ENCODE measurements at regions not wholly inside any gene's neighbourhood (a gene's known extent, or its start where the extent isn't known, plus 50 kb on each side); places are given as distances from the start of the nearest gene placed in this dataset.

DNA sequence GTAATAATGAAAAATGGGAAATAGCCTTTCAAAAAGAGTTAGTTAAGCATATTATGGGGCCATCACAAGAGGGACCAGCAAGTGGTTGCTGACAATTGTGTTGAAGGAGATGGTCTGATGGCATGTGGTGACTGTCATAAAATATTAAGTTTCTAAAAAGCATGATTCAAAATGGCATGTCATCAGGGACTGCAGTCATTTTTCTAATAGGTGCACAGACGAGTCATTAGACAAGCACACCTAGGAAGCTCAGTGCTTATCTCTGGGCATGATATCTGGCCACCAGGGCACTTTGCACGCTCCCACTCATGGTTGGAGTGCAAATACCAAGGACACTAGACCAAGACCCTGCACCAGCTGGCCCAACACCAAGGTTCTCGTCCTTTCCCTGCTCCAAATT is 226.5 kb downstream of the ANKRD60 start:
- Histone ChIP-seq H3F3A (ENCODE audit: insufficient read depth) (no peaks in the 10 kb centered on the region), H3K9ac (ENCODE audit: low read length) (no peak overlapping the region), H3K4me2 (ENCODE audit: low read depth, low read length, poor library complexity, severe bottlenecking) (no peak overlapping the region), H3K27ac (ENCODE audit: low read depth, low read length) (no peak overlapping the region), H4K20me1 (ENCODE audit: low read depth, low read length) (no peaks in the 10 kb centered on the region), H3K4me3 (ENCODE audit: insufficient read depth, low read length, poor library complexity, severe bottlenecking) (no peak overlapping the region), H2AFZ (ENCODE audit: low read depth, low read length, severe bottlenecking) (no peak overlapping the region), H3K36me3 (ENCODE audit: low read length) (no peaks in the 10 kb centered on the region), H3K9me3 (ENCODE audit: insufficient read depth, low read length) (no peaks in the 10 kb centered on the region), H3K9me2 (replicated peaks; ENCODE audit: insufficient read depth, low read length) (no peaks in the 10 kb centered on the region), H3K27me3 (ENCODE audit: low read length) (no peaks in the 10 kb centered on the region), H3K79me2 (ENCODE audit: insufficient read depth, low read length) (no peaks in the 10 kb centered on the region)
- no peak for TF ChIP-seq EZH2phosphoT487 (conservative IDR thresholded peaks at IDR 0.05; ENCODE audit: low read length)
- TF ChIP-seq, protein P1, sequence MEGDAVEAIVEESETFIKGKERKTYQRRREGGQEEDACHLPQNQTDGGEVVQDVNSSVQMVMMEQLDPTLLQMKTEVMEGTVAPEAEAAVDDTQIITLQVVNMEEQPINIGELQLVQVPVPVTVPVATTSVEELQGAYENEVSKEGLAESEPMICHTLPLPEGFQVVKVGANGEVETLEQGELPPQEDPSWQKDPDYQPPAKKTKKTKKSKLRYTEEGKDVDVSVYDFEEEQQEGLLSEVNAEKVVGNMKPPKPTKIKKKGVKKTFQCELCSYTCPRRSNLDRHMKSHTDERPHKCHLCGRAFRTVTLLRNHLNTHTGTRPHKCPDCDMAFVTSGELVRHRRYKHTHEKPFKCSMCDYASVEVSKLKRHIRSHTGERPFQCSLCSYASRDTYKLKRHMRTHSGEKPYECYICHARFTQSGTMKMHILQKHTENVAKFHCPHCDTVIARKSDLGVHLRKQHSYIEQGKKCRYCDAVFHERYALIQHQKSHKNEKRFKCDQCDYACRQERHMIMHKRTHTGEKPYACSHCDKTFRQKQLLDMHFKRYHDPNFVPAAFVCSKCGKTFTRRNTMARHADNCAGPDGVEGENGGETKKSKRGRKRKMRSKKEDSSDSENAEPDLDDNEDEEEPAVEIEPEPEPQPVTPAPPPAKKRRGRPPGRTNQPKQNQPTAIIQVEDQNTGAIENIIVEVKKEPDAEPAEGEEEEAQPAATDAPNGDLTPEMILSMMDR (IDR thresholded peaks at IDR 0.05; ENCODE audit: insufficient read depth, low read length, poor library complexity, severe bottlenecking) = no peak

DNA sequence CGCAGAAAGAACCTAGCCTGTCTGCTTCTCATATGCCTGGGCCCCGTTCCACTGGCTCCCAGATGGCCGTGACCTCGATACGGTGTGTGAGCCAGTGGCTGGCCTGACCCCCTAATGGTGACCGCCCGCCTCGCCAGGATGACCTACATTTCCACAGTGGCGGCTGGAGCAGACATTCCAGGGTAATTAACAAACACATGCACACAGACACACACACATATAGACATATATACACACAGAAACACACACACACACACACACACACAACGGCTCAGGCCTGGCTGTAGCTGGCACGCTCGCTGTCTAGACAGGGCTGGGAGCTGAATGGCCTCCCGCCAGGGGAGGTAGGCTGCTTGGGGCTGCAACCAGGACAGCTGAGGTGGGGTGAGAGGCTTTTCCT is 227.1 kb downstream of the ANKRD60 start:
- Histone ChIP-seq H2AFZ (ENCODE audit: low read depth, low read length, severe bottlenecking) (no peak overlapping the region), H3K36me3 (ENCODE audit: low read length) (no peaks in the 10 kb centered on the region), H3K9me3 (ENCODE audit: insufficient read depth, low read length) (no peaks in the 10 kb centered on the region), H3K4me3 (ENCODE audit: insufficient read depth, low read length, poor library complexity, severe bottlenecking) (no peak overlapping the region), H3K9me2 (replicated peaks; ENCODE audit: insufficient read depth, low read length) (no peaks in the 10 kb centered on the region), H3K4me2 (ENCODE audit: low read depth, low read length, poor library complexity, severe bottlenecking) (no peak overlapping the region), H3K9ac (ENCODE audit: low read length) (no peak overlapping the region), H3F3A (ENCODE audit: insufficient read depth) (no peaks in the 10 kb centered on the region), H3K27ac (ENCODE audit: low read depth, low read length) (no peak overlapping the region), H3K79me2 (ENCODE audit: insufficient read depth, low read length) (no peaks in the 10 kb centered on the region), H4K20me1 (ENCODE audit: low read depth, low read length) (no peaks in the 10 kb centered on the region), H3K27me3 (ENCODE audit: low read length) (no peaks in the 10 kb centered on the region)
- TF ChIP-seq EZH2phosphoT487 (conservative IDR thresholded peaks at IDR 0.05; ENCODE audit: low read length) = no peak
- TF ChIP-seq, protein P1 (IDR thresholded peaks at IDR 0.05; ENCODE audit: insufficient read depth, low read length, poor library complexity, severe bottlenecking) = no peak

DNA sequence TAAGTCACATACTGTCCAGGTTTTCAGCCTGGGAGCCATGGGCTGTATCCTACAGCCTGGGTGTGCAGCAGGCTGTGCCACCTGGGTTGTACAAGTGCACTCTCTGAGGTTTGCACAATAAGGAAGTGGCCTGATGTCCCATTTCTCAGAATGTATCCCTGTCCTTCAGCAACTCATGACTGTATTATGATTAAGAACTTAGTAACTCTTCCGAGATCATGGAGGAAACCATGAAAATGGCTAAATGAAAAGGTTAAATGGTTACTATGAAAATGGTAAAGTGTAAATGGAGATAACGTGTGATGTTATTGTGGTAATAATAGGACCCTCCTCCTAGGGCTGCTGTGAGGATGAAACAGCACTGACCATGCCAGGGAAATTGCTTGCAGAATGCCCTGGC is 227.6 kb downstream of the ANKRD60 start:
- H3K9me2 ChIP-seq (replicated peaks; ENCODE audit: insufficient read depth, low read length) = no peaks in the 10 kb centered on the region
- H3K9me3 ChIP-seq (ENCODE audit: insufficient read depth, low read length) = no peaks in the 10 kb centered on the region
- H4K20me1 ChIP-seq (ENCODE audit: low read depth, low read length) = no peaks in the 10 kb centered on the region
- TF ChIP-seq EZH2phosphoT487 (conservative IDR thresholded peaks at IDR 0.05; ENCODE audit: low read length) = no peak
- TF ChIP-seq, protein P1 (IDR thresholded peaks at IDR 0.05; ENCODE audit: insufficient read depth, low read length, poor library complexity, severe bottlenecking) = no peak
- H3F3A ChIP-seq (ENCODE audit: insufficient read depth) = no peaks in the 10 kb centered on the region
- H3K4me2 ChIP-seq (ENCODE audit: low read depth, low read length, poor library complexity, severe bottlenecking) = no peak overlapping the region
- no peak overlapping the region for H2AFZ ChIP-seq (ENCODE audit: low read depth, low read length, severe bottlenecking)
- H3K79me2 ChIP-seq (ENCODE audit: insufficient read depth, low read length) = no peaks in the 10 kb centered on the region
- H3K27me3 ChIP-seq (ENCODE audit: low read length) = no peaks in the 10 kb centered on the region
- no peak overlapping the region for H3K4me3 ChIP-seq (ENCODE audit: insufficient read depth, low read length, poor library complexity, severe bottlenecking)
- no peak overlapping the region for H3K9ac ChIP-seq (ENCODE audit: low read length)
- H3K27ac ChIP-seq (ENCODE audit: low read depth, low read length) = no peak overlapping the region
- no peaks in the 10 kb centered on the region for H3K36me3 ChIP-seq (ENCODE audit: low read length)
